Left lung (tissue), 4 donors: ENCODE measurements at regions not wholly inside any gene's neighbourhood (a gene's known extent, or its start where the extent isn't known, plus 50 kb on each side); places are given as distances from the start of the nearest gene placed in this dataset.

ENCODE experiments used
- ATAC-seq: fragments of 200-7000 bp; cut with Tn5 transposase; one replicate; pipeline ENCODE4 v1.9.1; 2020; ENCODE audit warnings: moderate library complexity
- DNase-seq, 4 donors: peaks; one replicate each; pipeline ENCODE4 v3.0.0-alpha.2; 2013 to 2020
- H3K27ac ChIP-seq, 2 donors: fragments of 200-600 bp; sonication (generic) in 1 of 2; one replicate each; pipeline versions ENCODE4 v1.5.0 to v1.8.0; 2020 to 2021
- H3K27me3 ChIP-seq, 2 donors: fragments of 200-600 bp; sonication (generic) in 1 of 2; one replicate each; pipeline versions ENCODE4 v1.5.0 to v1.8.0; 2020 to 2021
- H3K36me3 ChIP-seq, 2 donors: fragments of 200-600 bp; sonication (generic) in 1 of 2; one replicate each; pipeline versions ENCODE4 v1.5.0 to v1.8.0; 2020 to 2021
- H3K4me1 ChIP-seq, 2 donors: fragments of 200-600 bp; one replicate each; pipeline ENCODE4 v1.8.0; 2021
- H3K4me3 ChIP-seq, 2 donors: fragments of 200-600 bp; sonication (generic) in 1 of 2; one replicate each; pipeline versions ENCODE4 v1.5.0 to v1.8.0; 2020 to 2021; ENCODE audit warnings: mild to moderate bottlenecking in 1 of 2
- H3K9me3 ChIP-seq, 2 donors: fragments of 200-600 bp; sonication (generic) in 1 of 2; one replicate each; pipeline versions ENCODE4 v1.5.0 to v1.8.0; 2020 to 2021
- CTCF ChIP-seq, 2 donors: fragments of 200-600 bp; sonication (generic) in 1 of 2; IDR thresholded peaks; one replicate each; pipeline versions ENCODE4 v1.5.0 to v1.8.0; 2021; ENCODE audit warnings: antibody characterized with exemption in 2 of 2
- intact Hi-C, 2 donors: fragments of 100-400 bp; cut with DNase I; formaldehyde crosslinking; loops; one replicate each; pipeline versions ENCODE4 v1.11.2 to v1.14.2; 2022
- donor health status: DM: no; HTN: yes; CAD: no.
- donor health status: DM: no; HTN: no; CAD: no.

GRCh38 chr15:38648121-38648843 lies 83.7 kb upstream of the RASGRP1 start:
- no peak overlapping the region for H3K4me3 ChIP-seq
- no peak overlapping the region for H3K27ac ChIP-seq
- peaks cover 0 to 4% of the 10 kb centered on the region in 2 donors for H3K4me1 ChIP-seq
- DNase-seq: peak in 2 of 4 donors; percentile 13 to 17
- H3K36me3 ChIP-seq: no peaks in the 10 kb centered on the region
- peak; percentile 54 for ATAC-seq
- TF ChIP-seq CTCF (IDR thresholded peaks at IDR 0.05): no peak
- no peaks in the 10 kb centered on the region for H3K27me3 ChIP-seq
- peaks cover 0 to 4% of the 10 kb centered on the region in 2 donors for H3K9me3 ChIP-seq
- intact Hi-C loops: no loop called here

GRCh38 chr15:38650384-38650783 lies 85.8 kb upstream of the RASGRP1 start:
- H3K27ac ChIP-seq: no peak overlapping the region
- intact Hi-C loops: loop anchor here in 1 of 2 donors (10.0 kb wide), 1 partner anchor 86 kb away; the partner anchor contains the start of gene RASGRP1
- no peak overlapping the region for H3K4me3 ChIP-seq
- no peaks in the 10 kb centered on the region for H3K27me3 ChIP-seq
- peaks cover 0 to 4% of the 10 kb centered on the region in 2 donors for H3K4me1 ChIP-seq
- H3K9me3 ChIP-seq: no peaks in the 10 kb centered on the region
- no peak for ATAC-seq
- no peak for TF ChIP-seq CTCF (IDR thresholded peaks at IDR 0.05)
- no peaks in the 10 kb centered on the region for H3K36me3 ChIP-seq
- DNase-seq: no peak

GRCh38 chr15:38650936-38651327 lies 86.3 kb upstream of the RASGRP1 start:
- H3K4me3 ChIP-seq: no peak overlapping the region
- no peaks in the 10 kb centered on the region for H3K36me3 ChIP-seq
- DNase-seq: no peak
- no peaks in the 10 kb centered on the region for H3K27me3 ChIP-seq
- H3K9me3 ChIP-seq: no peaks in the 10 kb centered on the region
- TF ChIP-seq CTCF (IDR thresholded peaks at IDR 0.05): no peak
- H3K4me1 ChIP-seq: peaks cover 0 to 4% of the 10 kb centered on the region in 2 donors
- intact Hi-C loops: loop anchor here in 1 of 2 donors (10.0 kb wide), 1 partner anchor 86 kb away; the partner anchor contains the start of gene RASGRP1
- no peak overlapping the region for H3K27ac ChIP-seq
- no peak for ATAC-seq

GRCh38 chr15:38651328-38652038 lies 86.9 kb upstream of the RASGRP1 start:
- peak; percentile 39 for ATAC-seq
- Histone ChIP-seq H3K4me3 (no peak overlapping the region), H3K9me3 (no peaks in the 10 kb centered on the region), H3K36me3 (no peaks in the 10 kb centered on the region), H3K27ac (no peak overlapping the region), H3K27me3 (no peaks in the 10 kb centered on the region), H3K4me1 (peaks cover 0 to 4% of the 10 kb centered on the region in 2 donors)
- no peak for TF ChIP-seq CTCF (IDR thresholded peaks at IDR 0.05)
- DNase-seq: no peak
- intact Hi-C loops: loop anchor here in 1 of 2 donors (10.0 kb wide), 1 partner anchor 87 kb away; the partner anchor contains the start of gene RASGRP1

GRCh38 chr15:38652183-38652794 lies 87.7 kb upstream of the RASGRP1 start:
- H3K27ac ChIP-seq: no peak overlapping the region
- ATAC-seq (no peak), DNase-seq (no peak)
- intact Hi-C loops: loop anchor here in 1 of 2 donors (10.0 kb wide), 1 partner anchor 87 kb away; the partner anchor contains the start of gene RASGRP1
- peaks cover 0 to 4% of the 10 kb centered on the region in 2 donors for H3K4me1 ChIP-seq
- H3K36me3 ChIP-seq: no peaks in the 10 kb centered on the region
- no peaks in the 10 kb centered on the region for H3K27me3 ChIP-seq
- H3K4me3 ChIP-seq: no peak overlapping the region
- TF ChIP-seq CTCF (IDR thresholded peaks at IDR 0.05): no peak
- no peaks in the 10 kb centered on the region for H3K9me3 ChIP-seq
